Mucosa of descending colon (tissue), 3 donors: ENCODE measurements at regions not wholly inside any gene's neighbourhood (a gene's known extent, or its start where the extent isn't known, plus 50 kb on each side); places are given as distances from the start of the nearest gene placed in this dataset.

Experiments
- ATAC-seq: fragments of 200-7000 bp; cut with Tn5 transposase; one replicate; pipeline ENCODE4 v1.9.1; 2020; ENCODE audit warnings: mild to moderate bottlenecking, moderate library complexity
- DNase-seq, 3 donors: peaks; one replicate each; pipeline ENCODE4 v3.0.0-alpha.2; 2020
- H3K36me3 ChIP-seq: fragments of 200-600 bp; one replicate; pipeline ENCODE4 v1.8.0; 2021; ENCODE audit warnings: low read depth, mild to moderate bottlenecking
- H3K4me1 ChIP-seq: fragments of 200-600 bp; one replicate; pipeline ENCODE4 v1.8.0; 2021; ENCODE audit warnings: low read depth, mild to moderate bottlenecking
- H3K4me3 ChIP-seq: fragments of 200-600 bp; one replicate; pipeline ENCODE4 v1.8.0; 2021; ENCODE audit warnings: mild to moderate bottlenecking
- H3K9me3 ChIP-seq: fragments of 200-600 bp; one replicate; pipeline ENCODE4 v1.8.0; 2021; ENCODE audit warnings: mild to moderate bottlenecking
- CTCF ChIP-seq: fragments of 200-600 bp; IDR thresholded peaks from one replicate; pipeline ENCODE4 v1.8.0; 2022; ENCODE audit warnings: antibody characterized with exemption, mild to moderate bottlenecking
- intact Hi-C, 2 donors: fragments of 100-400 bp; cut with DNase I in 1 of 2; cut with micrococcal nuclease in 1 of 2; formaldehyde crosslinking; loops; one replicate each; pipeline versions ENCODE4 v1.11.0 to v1.11.1; 2022; cut with DNase I, micrococcal nuclease
- donor health status: DM: no; HTN: no; CAD: no; lungs with moderate emphysema.
- donor health status: DM: no; HTN: no; CAD: no.
- donor health status: DM: no; HTN: yes; CAD: no.

- no peak for ATAC-seq
- Histone ChIP-seq H3K4me1 (no peaks in the 10 kb centered on the region), H3K9me3 (no peaks in the 10 kb centered on the region), H3K4me3 (no peak overlapping the region), H3K36me3 (no peaks in the 10 kb centered on the region)
- TF ChIP-seq CTCF = no peak
- DNase-seq = no peak
- intact Hi-C loops = no loop called here
These were observed 1235.7 kb downstream of the BRD1 start for GRCh38 chr22:48592066-48592345.

- Histone ChIP-seq H3K36me3 (no peaks in the 10 kb centered on the region), H3K4me1 (no peaks in the 10 kb centered on the region), H3K9me3 (no peaks in the 10 kb centered on the region), H3K4me3 (no peak overlapping the region)
- DNase-seq (peak in 1 of 3 donors; percentile 19), ATAC-seq (no peak)
- no peak for TF ChIP-seq CTCF
- intact Hi-C loops = no loop called here
These were observed 1236.2 kb downstream of the BRD1 start for GRCh38 chr22:48591286-48592065.

GRCh38 chr22:48589901-48590300 is 1237.8 kb downstream of the BRD1 start:
- no peaks in the 10 kb centered on the region for H3K9me3 ChIP-seq
- H3K36me3 ChIP-seq = no peaks in the 10 kb centered on the region
- no peak overlapping the region for H3K4me3 ChIP-seq
- no peak for TF ChIP-seq CTCF
- intact Hi-C loops = no loop called here
- no peaks in the 10 kb centered on the region for H3K4me1 ChIP-seq
- DNase-seq (peak in 1 of 3 donors; percentile 26), ATAC-seq (no peak)

GRCh38 chr22:48588878-48589450 is 1238.7 kb downstream of the BRD1 start:
- TF ChIP-seq CTCF = no peak
- Histone ChIP-seq H3K9me3 (no peaks in the 10 kb centered on the region), H3K4me3 (no peak overlapping the region), H3K4me1 (no peaks in the 10 kb centered on the region), H3K36me3 (no peaks in the 10 kb centered on the region)
- intact Hi-C loops = no loop called here
- peak in 1 of 3 donors; percentile 17 for DNase-seq
- ATAC-seq = no peak

GRCh38 chr22:48588151-48588877 is 1239.4 kb downstream of the BRD1 start:
- intact Hi-C loops = no loop called here
- Histone ChIP-seq H3K4me3 (no peak overlapping the region), H3K36me3 (no peaks in the 10 kb centered on the region), H3K4me1 (no peaks in the 10 kb centered on the region), H3K9me3 (no peaks in the 10 kb centered on the region)
- ATAC-seq (no peak), DNase-seq (peak in 1 of 3 donors; percentile 27)
- no peak for TF ChIP-seq CTCF
